Esophagus muscularis mucosa (tissue), 3 donors: ENCODE measurements at regions not wholly inside any gene's neighbourhood (a gene's known extent, or its start where the extent isn't known, plus 50 kb on each side); places are given as distances from the start of the nearest gene placed in this dataset.

Experiments
- CTCF ChIP-seq, 3 experiments: fragments of 200-600 bp in 2 of 3; fragments of 450-650 bp in 1 of 3; sonication (generic) in 2 of 3; IDR thresholded peaks; one replicate each; pipeline ENCODE4 v1.5.1; 2017 to 2019; ENCODE audit warnings: antibody characterized with exemption in 3 of 3, mild to moderate bottlenecking in 2 of 3, moderate library complexity in 1 of 3
- POLR2A ChIP-seq: fragments of 450-650 bp; IDR thresholded peaks from one replicate; pipeline ENCODE4 v1.6.1; 2017; ENCODE audit warnings: antibody characterized with exemption, moderate library complexity, mild to moderate bottlenecking, low read depth

GRCh38 chr22:22156348-22156715, 88.3 kb upstream of the VPREB1 start:
- TF ChIP-seq CTCF (IDR thresholded peaks at IDR 0.05) (no peak), POLR2A (no peak)
